ENCODE measurements at regions not wholly inside any gene's neighbourhood (a gene's known extent, or its start where the extent isn't known, plus 50 kb on each side); places are given as distances from the start of the nearest gene placed in this dataset.

GRCh38 chr6:9933677-9934076 lies 481.2 kb downstream of the TFAP2A start:
- H3K9me3 ChIP-seq (ENCODE audit: control insufficient read depth, insufficient read depth, low read length), result peaks cover 6% of the 10 kb centered on the region
- H3K4me3 ChIP-seq (ENCODE audit: insufficient read depth, low read depth, low read length), result no peak overlapping the region
- H3K23ac ChIP-seq (ENCODE audit: low read depth, low read length), result no peak overlapping the region
- no peak overlapping the region for H3K56ac ChIP-seq (ENCODE audit: extremely low read depth, insufficient read depth, low read length)
- H3K4me2 ChIP-seq (ENCODE audit: low read depth, low read length), result no peak overlapping the region
- no peaks in the 10 kb centered on the region for H3K36me3 ChIP-seq (ENCODE audit: control insufficient read depth, insufficient read depth, low read length)
- H2AK9ac ChIP-seq (replicated peaks; ENCODE audit: low read depth, low read length, poor library complexity), result no peak overlapping the region
- no peak overlapping the region for H2BK15ac ChIP-seq (ENCODE audit: low read depth, low read length)
- H3K9me1 ChIP-seq (ENCODE audit: insufficient read depth, low read length), result no peaks in the 10 kb centered on the region
- TF ChIP-seq CHD1 (IDR thresholded peaks at IDR 0.05; ENCODE audit: low read depth, low read length) (no peak), FOS (IDR thresholded peaks at IDR 0.05; ENCODE audit: low read depth, low read length) (no peak), MAZ (IDR thresholded peaks at IDR 0.05; ENCODE audit: borderline replicate concordance, low read depth, low read length) (no peak), SMC3 (IDR thresholded peaks at IDR 0.05; ENCODE audit: low read depth, low read length) (no peak), ELK1 (IDR thresholded peaks at IDR 0.05; ENCODE audit: borderline replicate concordance, low read depth, low read length) (no peak), BHLHE40 (IDR thresholded peaks at IDR 0.05; ENCODE audit: low read depth, low read length) (no peak), MXI1 (IDR thresholded peaks at IDR 0.05; ENCODE audit: borderline replicate concordance, low read depth, low read length) (no peak), NFE2L2 (IDR thresholded peaks at IDR 0.05; ENCODE audit: low read depth, low read length) (no peak), RAD21 (IDR thresholded peaks at IDR 0.05; ENCODE audit: low read length) (no peak), RCOR1 (IDR thresholded peaks at IDR 0.05; ENCODE audit: insufficient replicate concordance, low read length) (no peak), POLR2A (IDR thresholded peaks at IDR 0.05; ENCODE audit: low read depth, low read length) (no peak), RFX5 (IDR thresholded peaks at IDR 0.05; ENCODE audit: low read depth, low read length) (no peak), CEBPB (IDR thresholded peaks at IDR 0.05; ENCODE audit: low read depth, low read length) (no peak), MAFK (IDR thresholded peaks at IDR 0.05; ENCODE audit: low read depth, low read length) (no peak)
- TF ChIP-seq, protein P1, sequence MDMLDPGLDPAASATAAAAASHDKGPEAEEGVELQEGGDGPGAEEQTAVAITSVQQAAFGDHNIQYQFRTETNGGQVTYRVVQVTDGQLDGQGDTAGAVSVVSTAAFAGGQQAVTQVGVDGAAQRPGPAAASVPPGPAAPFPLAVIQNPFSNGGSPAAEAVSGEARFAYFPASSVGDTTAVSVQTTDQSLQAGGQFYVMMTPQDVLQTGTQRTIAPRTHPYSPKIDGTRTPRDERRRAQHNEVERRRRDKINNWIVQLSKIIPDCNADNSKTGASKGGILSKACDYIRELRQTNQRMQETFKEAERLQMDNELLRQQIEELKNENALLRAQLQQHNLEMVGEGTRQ (IDR thresholded peaks at IDR 0.05; ENCODE audit: low read depth, low read length), result no peak
- TF ChIP-seq, protein P2, sequence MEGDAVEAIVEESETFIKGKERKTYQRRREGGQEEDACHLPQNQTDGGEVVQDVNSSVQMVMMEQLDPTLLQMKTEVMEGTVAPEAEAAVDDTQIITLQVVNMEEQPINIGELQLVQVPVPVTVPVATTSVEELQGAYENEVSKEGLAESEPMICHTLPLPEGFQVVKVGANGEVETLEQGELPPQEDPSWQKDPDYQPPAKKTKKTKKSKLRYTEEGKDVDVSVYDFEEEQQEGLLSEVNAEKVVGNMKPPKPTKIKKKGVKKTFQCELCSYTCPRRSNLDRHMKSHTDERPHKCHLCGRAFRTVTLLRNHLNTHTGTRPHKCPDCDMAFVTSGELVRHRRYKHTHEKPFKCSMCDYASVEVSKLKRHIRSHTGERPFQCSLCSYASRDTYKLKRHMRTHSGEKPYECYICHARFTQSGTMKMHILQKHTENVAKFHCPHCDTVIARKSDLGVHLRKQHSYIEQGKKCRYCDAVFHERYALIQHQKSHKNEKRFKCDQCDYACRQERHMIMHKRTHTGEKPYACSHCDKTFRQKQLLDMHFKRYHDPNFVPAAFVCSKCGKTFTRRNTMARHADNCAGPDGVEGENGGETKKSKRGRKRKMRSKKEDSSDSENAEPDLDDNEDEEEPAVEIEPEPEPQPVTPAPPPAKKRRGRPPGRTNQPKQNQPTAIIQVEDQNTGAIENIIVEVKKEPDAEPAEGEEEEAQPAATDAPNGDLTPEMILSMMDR (conservative IDR thresholded peaks at IDR 0.05; ENCODE audit: low read depth, low read length), result no peak
- no peak overlapping the region for H4K5ac ChIP-seq (ENCODE audit: low read depth, low read length)
- H3K4me1 ChIP-seq (ENCODE audit: control insufficient read depth, insufficient read depth, low read length), result no peaks in the 10 kb centered on the region
- in situ Hi-C loops (cut with MboI; ENCODE audit: low sequenced_read_pairs) (no loop called here), intact Hi-C loops (cut with micrococcal nuclease) (no loop called here), dilution Hi-C loops (cut with HindIII; ENCODE audit: low sequenced_read_pairs, unreplicated experiment) (no loop called here)
- BruUV-seq (replicated peaks), result no TSS peak
- no peak overlapping the region for H2BK120ac ChIP-seq (ENCODE audit: low read depth, low read length)
- H4K91ac ChIP-seq (ENCODE audit: insufficient read depth, low read depth, low read length), result no peak overlapping the region
- ChIA-PET CTCF (no interaction called here), POLR2A (ENCODE audit: unreplicated experiment) (no interaction called here)
- no CpG with 5 or more reads among the region's 2 CpGs for WGBS, 2 experiments (ENCODE audit: extremely low coverage in 2 of 2, insufficient read length in 1 of 2)
- H2BK20ac ChIP-seq (ENCODE audit: low read depth, low read length), result no peak overlapping the region
- no peak overlapping the region for H2BK5ac ChIP-seq (ENCODE audit: low read depth, low read length, poor library complexity, severe bottlenecking)
- no peak overlapping the region for H2AFZ ChIP-seq (replicated peaks; ENCODE audit: low read length, poor library complexity)
- H2AK5ac ChIP-seq (ENCODE audit: low read depth, low read length), result no peak overlapping the region
- ATAC-seq (ENCODE audit: low read depth) (no peak), DNase-seq (no peak)
- H3K27ac ChIP-seq (ENCODE audit: insufficient read depth, low read length), result no peak overlapping the region
- no peak overlapping the region for H4K8ac ChIP-seq (ENCODE audit: low read depth in 2 of 2, low read length in 2 of 2)
- no peaks in the 10 kb centered on the region for H4K20me1 ChIP-seq (ENCODE audit: insufficient read depth, low read length)
- H3K14ac ChIP-seq (replicated peaks; ENCODE audit: low read depth, low read length), result no peak overlapping the region
- no peak overlapping the region for H3K18ac ChIP-seq (ENCODE audit: low read depth, low read length)
- no peak overlapping the region for H3K4ac ChIP-seq (ENCODE audit: low read depth, low read length)
- H3K79me1 ChIP-seq (ENCODE audit: low read depth in 1 of 2, low read length in 2 of 2), result no peaks in the 10 kb centered on the region
- H3K27me3 ChIP-seq (ENCODE audit: control insufficient read depth, insufficient read depth, low read length), result no peaks in the 10 kb centered on the region
- no peak overlapping the region for H3K9ac ChIP-seq (ENCODE audit: low read depth, low read length)
